UCSD-AML1 (cell line): ENCODE measurements at regions not wholly inside any gene's neighbourhood (a gene's known extent, or its start where the extent isn't known, plus 50 kb on each side); places are given as distances from the start of the nearest gene placed in this dataset.
"Not testable (repeated sequence)": the region's sequence is repeated elsewhere in the genome, so short reads cannot be mapped to it uniquely, and the experiment has no call there.

Experiments used
- DNase-seq: peaks from one replicate; lab custom pipeline; 2025; ENCODE audit not compliant: unreplicated experiment; lab: John Stamatoyannopoulos, UW

DNA sequence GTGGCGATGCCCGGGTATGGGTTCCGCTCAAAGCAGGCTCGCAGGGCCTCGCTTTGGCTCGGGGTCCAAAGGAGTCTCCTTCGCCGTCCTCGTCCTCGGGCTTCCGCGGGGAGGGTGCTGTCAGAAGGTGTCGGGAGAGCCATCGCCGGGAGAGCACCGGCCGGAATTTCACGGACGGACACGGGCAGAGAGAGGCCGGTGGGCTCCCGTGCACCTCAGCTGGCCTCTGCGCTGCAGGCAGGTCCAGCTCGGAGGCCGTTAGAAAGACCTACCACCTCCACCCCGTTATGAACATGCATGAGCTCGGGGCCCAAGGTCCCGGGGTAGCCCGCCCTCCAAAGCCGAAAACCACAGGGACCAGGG is 1846.0 kb upstream of the DEFB115 start:
- DNase-seq: not testable (repeated sequence)

DNA sequence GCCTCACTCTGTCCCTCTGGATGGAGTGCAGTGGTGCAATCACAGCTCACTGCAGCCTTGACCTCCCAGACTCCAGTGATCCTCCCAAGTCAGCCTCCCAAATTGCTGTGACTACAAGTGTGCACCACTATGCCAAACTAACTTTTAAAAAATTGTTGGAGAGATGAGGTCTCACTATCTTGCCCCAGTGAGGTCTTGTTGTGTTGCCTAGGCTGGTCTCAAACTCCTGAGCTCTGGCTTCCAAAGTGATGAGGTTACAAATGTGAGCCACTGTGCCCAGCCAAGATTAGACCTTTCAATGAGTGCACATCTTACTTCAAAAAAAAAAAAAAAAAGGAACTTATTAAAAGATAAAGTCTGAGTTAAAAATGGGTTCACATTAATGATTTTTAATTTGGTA is 1838.1 kb upstream of the DEFB115 start:
- no peak for DNase-seq

- no peak for DNase-seq
Measured at GRCh38 chr20:29427201-29428060, 1830.0 kb upstream of the DEFB115 start.

GRCh38 chr20:29430531-29430930 is 1826.9 kb upstream of the DEFB115 start:
- DNase-seq: no peak

- DNase-seq: not testable (repeated sequence)
Measured at GRCh38 chr20:29440721-29441120, 1816.7 kb upstream of the DEFB115 start.

DNA sequence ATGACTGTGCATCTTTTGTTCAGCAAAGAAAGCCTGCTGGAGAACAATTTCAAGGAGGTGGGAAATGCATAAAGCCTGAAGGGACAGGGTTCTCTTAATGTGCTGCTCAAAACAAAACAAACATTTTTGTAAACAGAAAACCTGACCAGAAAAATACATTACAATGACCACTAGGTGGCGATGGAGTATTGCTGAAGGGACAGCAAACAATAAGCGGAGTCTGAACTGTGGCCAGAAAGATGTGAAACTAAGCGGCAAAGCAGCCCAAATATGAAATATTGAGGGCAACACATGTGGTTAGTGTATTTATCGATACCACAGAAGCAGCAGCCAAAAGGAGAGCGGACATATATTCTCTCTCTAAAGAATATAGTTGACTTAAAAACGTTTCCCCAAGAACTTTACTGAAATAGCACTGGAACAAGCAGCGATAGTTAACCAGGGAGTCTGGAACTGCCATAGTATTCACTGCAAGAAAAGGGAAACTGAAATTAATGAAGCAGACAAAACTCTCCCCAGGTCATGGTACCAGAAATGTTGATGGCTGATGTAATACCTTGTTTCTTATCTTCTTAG is 1814.2 kb upstream of the DEFB115 start:
- DNase-seq: not testable (repeated sequence)

DNA sequence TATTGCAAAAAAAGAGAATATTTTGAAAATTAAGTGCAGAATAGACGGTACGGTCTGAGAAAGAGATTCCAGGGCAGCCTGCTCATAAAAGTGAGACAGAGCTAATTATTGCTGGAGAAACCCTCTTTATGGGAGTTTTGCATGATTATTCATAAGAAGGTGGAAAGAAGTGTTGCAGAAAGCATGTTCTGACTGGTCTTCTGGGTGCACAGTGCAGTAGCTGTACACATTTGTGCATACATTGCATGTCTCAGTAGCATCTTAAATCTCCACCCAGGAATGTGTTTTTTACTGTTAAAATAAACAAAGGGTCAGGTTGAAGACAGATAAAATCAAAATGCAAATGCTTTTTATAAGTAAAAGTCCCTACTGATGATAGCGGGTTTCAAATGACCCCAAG is 1813.6 kb upstream of the DEFB115 start:
- no peak for DNase-seq

DNA sequence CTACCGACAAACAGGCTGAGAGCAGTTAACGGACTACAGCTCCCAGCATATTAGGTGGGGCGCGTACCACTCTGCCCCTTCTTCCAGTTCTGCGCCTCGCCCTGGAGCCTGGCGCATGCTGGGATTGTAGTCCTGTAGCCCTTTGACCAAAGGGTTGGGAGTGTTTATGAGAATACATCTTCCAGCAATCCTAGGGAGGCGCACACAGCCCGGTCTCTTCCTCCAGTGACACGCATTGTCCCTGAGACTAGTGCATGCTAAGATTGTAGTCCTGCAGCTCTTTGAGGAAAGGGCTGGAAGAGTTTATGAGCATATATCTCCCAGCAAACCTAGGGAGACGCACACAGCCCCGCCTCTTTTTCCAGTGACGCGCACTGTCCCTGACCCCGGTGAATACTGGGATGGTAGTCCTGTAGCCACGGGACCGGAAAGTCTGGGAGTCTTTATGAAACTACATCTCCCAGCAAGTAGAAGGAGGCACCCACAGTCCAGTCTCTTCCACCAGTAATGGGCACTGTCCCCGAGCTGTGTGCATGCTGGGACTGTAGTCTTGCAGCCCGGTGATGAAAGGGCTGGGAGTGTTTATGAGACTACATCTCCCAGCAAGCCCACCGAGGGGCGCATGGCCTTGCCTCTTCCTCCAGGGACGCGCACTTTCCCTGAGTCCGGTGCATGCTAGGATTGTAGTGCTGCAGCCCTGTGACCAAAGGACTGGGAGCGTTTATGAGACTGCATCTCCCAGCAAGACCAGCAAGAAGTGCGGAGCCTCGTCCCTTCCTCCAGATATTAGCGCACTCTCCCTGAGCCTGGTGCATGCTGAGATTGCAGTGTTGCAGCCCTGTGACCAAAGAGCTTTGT is 1812.2 kb upstream of the DEFB115 start:
- DNase-seq: peak; percentile 37

DNA sequence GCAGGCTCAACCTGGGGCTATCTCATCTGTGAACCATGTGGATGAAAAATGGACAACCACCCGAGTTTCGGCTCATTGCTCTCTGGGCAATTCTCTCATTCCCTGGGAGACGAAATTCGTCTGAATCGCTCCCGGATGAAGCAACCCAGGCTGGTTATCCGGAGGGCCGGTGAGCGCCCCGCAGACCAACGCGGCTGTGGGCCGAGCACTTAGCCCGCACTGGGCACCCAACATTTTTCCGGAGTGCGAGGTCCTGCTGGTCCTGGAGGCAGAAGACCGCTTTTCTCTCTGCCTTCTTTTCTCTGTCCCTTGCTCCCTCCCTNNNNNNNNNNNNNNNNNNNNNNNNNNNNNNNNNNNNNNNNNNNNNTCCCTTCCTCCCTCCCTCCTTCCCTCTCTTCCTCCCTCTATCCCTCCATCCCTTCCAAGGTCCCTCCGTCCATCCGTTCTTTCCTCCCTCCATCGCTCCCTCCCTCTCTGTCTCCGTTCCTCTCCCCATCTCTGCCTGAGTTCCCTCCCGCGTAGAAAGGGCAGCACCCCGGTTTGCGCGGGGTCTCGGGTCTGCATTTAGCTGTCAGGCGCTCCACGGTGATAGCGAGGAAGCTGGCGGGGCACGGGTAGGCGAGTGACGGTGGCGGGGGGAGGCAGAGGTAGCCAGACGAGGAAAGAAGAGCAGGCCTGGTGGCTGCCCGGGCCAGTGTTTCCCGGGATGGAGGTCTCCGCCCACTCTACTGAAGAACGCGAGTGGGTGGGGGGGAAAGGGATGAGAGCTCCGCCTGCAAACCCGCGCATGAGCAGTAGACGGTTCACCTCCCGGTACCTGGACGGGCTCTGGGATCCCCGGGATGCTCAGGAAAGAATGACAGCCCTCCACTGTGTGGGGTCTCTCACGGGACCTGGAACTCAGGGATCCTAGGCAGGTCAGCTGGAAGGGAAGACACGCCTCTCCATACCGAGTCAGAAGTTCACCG is 1809.7 kb upstream of the DEFB115 start:
- DNase-seq: not testable (repeated sequence)

GRCh38 chr20:29448806-29449470 is 1808.5 kb upstream of the DEFB115 start:
- DNase-seq: no peak

DNA sequence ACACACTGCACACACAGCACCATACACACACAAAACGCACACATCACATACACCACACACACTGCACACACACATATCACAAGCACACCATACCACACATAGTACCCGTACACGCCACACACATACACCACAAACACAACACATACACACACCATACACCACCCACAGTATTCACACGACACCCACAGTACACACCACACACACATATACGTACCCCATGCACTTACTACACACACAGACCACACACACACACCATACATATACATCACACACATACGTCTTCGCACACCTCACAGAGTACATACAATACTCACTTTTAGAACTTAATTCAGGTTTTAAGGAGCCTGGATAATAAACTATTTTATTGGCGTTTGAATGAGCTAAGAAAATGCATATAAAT is 1805.3 kb upstream of the DEFB115 start:
- no peak for DNase-seq

GRCh38 chr20:29456987-29457693 is 1800.3 kb upstream of the DEFB115 start:
- DNase-seq: not testable (repeated sequence)

DNA sequence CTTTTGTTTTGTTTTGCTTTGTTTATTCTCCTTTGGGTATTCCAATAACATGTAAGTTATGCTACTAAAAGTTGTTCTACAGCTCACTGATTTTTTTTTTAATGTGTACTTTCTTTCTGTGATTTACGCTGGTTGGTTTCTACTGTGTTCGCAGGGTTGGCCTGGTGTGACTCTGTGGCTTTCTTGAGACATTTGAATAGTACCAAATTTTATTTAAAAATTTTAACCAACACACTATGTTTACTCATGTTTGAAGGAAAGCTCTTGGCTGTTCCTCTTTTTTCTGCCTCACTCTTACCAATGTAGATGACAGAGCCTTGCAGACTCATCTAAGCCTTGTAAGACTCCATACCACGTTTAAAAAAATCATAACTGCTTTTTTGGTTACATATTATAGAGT is 1784.9 kb upstream of the DEFB115 start:
- DNase-seq: no peak

DNA sequence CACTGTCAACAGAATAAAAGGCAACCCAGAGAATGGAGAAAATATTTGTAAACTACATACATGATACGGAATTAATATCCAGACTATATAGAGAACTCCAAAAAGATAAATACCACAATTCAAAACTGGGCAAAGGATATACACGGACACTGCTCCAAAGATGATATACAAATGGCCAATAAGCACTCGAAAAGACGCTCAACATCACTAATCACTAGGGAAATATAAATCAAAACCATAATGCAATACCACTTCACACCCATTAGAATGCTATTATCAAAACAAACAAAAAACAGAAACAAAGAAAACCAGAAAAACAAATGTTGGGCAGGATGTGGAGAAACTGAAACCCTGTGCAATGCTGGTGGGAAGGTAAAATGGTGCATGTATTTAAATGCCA is 1764.6 kb upstream of the DEFB115 start:
- not testable (repeated sequence) for DNase-seq

DNA sequence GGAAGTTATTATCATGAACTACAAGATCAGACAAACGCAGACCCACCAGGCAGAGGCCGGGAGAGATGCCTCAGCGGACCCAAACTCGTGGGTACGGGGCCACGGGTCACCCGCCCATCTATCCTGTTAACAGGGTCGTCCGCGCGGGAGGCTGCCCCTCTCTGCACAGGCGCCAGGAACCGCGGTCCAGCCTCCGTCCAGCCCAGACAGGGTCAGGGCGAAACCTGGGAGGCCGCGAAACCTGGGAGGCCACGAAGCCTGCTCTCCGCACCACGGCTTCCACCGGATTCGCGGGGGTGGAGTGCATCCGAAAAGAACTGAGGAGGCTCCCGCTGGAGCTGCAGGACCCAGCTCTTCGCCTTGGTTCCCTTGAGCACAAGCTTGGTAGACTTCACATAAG is 1760.7 kb upstream of the DEFB115 start:
- not testable (repeated sequence) for DNase-seq

- no peak for DNase-seq
Measured at GRCh38 chr20:29497261-29497671, 1760.2 kb upstream of the DEFB115 start.

DNA sequence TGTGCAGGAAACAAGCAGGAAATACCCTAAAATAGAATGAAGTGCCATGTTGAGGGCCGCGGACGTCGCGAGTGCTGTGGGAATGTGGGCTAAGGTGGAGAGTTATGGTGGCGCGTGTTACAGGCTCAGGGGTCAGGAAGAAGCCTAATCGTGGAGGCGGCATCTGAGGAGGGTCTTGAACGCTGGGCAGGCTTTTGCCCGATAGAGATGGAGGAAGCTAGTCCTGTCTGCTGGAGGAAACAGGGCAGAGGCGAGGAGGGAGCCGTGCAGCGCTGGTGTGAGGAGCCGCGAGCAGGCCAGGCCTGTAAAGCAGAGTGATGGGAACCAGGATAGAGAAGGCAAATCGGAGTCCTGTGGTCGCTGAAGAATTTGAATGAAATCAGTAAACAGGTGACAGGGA is 1759.8 kb upstream of the DEFB115 start:
- DNase-seq: not testable (repeated sequence)

DNA sequence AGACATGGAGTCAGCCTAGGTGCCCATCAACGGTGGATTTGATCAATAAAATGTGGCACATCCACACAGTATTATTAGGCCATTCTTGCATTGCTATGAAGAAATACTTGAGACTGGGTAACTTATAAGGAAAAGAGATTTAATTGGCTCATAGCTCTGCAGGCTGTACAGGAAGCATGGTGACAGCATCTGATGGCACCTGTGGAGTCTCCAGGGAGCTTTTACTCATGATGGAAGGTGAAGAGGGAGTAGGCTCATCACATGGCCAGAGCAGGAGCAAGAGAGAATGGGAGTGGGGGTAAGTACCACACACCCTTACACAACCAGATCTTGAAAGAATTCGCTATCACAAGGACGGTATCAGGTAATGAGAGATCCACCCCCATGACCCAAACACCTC is 1756.7 kb upstream of the DEFB115 start:
- DNase-seq: not testable (repeated sequence)

GRCh38 chr20:29514634-29515033 is 1742.8 kb upstream of the DEFB115 start:
- not testable (repeated sequence) for DNase-seq
